CD14-positive monocyte (primary cell): ENCODE measurements at regions not wholly inside any gene's neighbourhood (a gene's known extent, or its start where the extent isn't known, plus 50 kb on each side); places are given as distances from the start of the nearest gene placed in this dataset.

Experiments
- DNase-seq, 3 donors: peaks; one replicate each; pipeline ENCODE4 v3.0.0-alpha.2; 2011 to 2022
- H2AFZ ChIP-seq: 2 replicates; pipeline ENCODE4 v1.6.0; 2012; ENCODE audit warnings: mild to moderate bottlenecking, low read depth, low read length, inconsistent platforms; ENCODE audit not compliant: insufficient read depth, poor library complexity, severe bottlenecking
- H3K27ac ChIP-seq, 2 donors: 1 replicate in 1 of 2; 2 replicates in 1 of 2; pipeline ENCODE4 v1.5.1; 2012 to 2013; ENCODE audit warnings: low read length in 2 of 2, control low read depth in 1 of 2, inconsistent platforms in 1 of 2, low read depth in 1 of 2, mild to moderate bottlenecking in 1 of 2
- H3K27me3 ChIP-seq, 2 donors: one replicate each; pipeline versions ENCODE4 v1.6.0 to v1.6.1; 2011 to 2013; ENCODE audit warnings: low read length in 2 of 2; ENCODE audit not compliant: control insufficient read depth in 2 of 2, insufficient read depth in 2 of 2
- H3K36me3 ChIP-seq, 2 donors: replicated peaks in 1 of 2; 1 replicate in 1 of 2; 2 replicates in 1 of 2; pipeline versions ENCODE4 v1.5.1 to v1.6.1; 2012 to 2013; ENCODE audit warnings: low read length in 2 of 2, control low read depth in 1 of 2, inconsistent platforms in 1 of 2, mild to moderate bottlenecking in 1 of 2; ENCODE audit not compliant: insufficient read depth in 2 of 2, control insufficient read depth in 1 of 2
- H3K4me1 ChIP-seq, 2 donors: 1 replicate in 1 of 2; 2 replicates in 1 of 2; pipeline versions ENCODE4 v1.5.1 to v1.6.1; 2012 to 2013; ENCODE audit warnings: low read length in 2 of 2, control low read depth in 1 of 2, inconsistent platforms in 1 of 2, mild to moderate bottlenecking in 1 of 2, moderate library complexity in 1 of 2; ENCODE audit not compliant: insufficient read depth in 2 of 2, control insufficient read depth in 1 of 2
- H3K4me2 ChIP-seq: replicated peaks from 2 replicates; pipeline ENCODE3; 2012; ENCODE audit warnings: low read length, moderate library complexity, mild to moderate bottlenecking; ENCODE audit not compliant: poor library complexity, severe bottlenecking; ENCODE audit errors: extremely low read depth
- H3K4me3 ChIP-seq, 3 experiments: fragments of 200-600 bp in 1 of 3; sonication (generic) in 1 of 3; replicated peaks in 1 of 3; 1 replicate in 2 of 3; 2 replicates in 1 of 3; pipeline ENCODE4 v1.5.1; 2011 to 2013; ENCODE audit warnings: low read length in 3 of 3, mild to moderate bottlenecking in 3 of 3, control low read depth in 2 of 3, low read depth in 2 of 3, inconsistent platforms in 1 of 3, moderate library complexity in 1 of 3
- H3K79me2 ChIP-seq: 2 replicates; pipeline ENCODE4 v1.6.0; 2012; ENCODE audit warnings: mild to moderate bottlenecking, control low read depth, inconsistent platforms, low read length, moderate library complexity; ENCODE audit not compliant: insufficient read depth
- H3K9ac ChIP-seq: 2 replicates; pipeline ENCODE4 v1.6.0; 2017; ENCODE audit warnings: low read length, mild to moderate bottlenecking; ENCODE audit not compliant: insufficient read depth, poor library complexity, severe bottlenecking
- H3K9me3 ChIP-seq, 2 donors: replicated peaks in 1 of 2; 1 replicate in 1 of 2; 2 replicates in 1 of 2; pipeline versions ENCODE4 v1.5.1 to v1.6.1; 2012 to 2013; ENCODE audit warnings: low read length in 2 of 2, control low read depth in 1 of 2; ENCODE audit not compliant: control insufficient read depth in 1 of 2, insufficient read depth in 1 of 2
- H4K20me1 ChIP-seq: 2 replicates; pipeline ENCODE4 v1.6.0; 2012; ENCODE audit warnings: mild to moderate bottlenecking, low read length, control low read depth, moderate library complexity; ENCODE audit not compliant: insufficient read depth
- H3K27ac Mint-ChIP-seq, 7 donors: one replicate each; pipeline ENCODE4 v1.8.0; 2020; ENCODE audit warnings: mild to moderate bottlenecking in 7 of 7, mixed read lengths in 7 of 7, moderate library complexity in 6 of 7, inconsistent platforms in 2 of 7
- H3K27me3 Mint-ChIP-seq, 3 donors: one replicate each; pipeline ENCODE4 v1.8.0; 2021 to 2022; ENCODE audit warnings: low read depth in 3 of 3, mild to moderate bottlenecking in 3 of 3, mixed read lengths in 3 of 3, moderate library complexity in 3 of 3, inconsistent platforms in 1 of 3
- H3K36me3 Mint-ChIP-seq, 2 donors: one replicate each; pipeline ENCODE4 v1.8.0; 2020; ENCODE audit warnings: mixed read lengths in 2 of 2, inconsistent platforms in 1 of 2, mild to moderate bottlenecking in 1 of 2
- H3K4me1 Mint-ChIP-seq: one replicate; pipeline ENCODE4 v1.8.0; 2020; ENCODE audit warnings: mild to moderate bottlenecking, mixed read lengths
- H3K4me3 Mint-ChIP-seq, 2 donors: one replicate each; pipeline ENCODE4 v1.8.0; 2020; ENCODE audit warnings: mild to moderate bottlenecking in 2 of 2, mixed read lengths in 2 of 2, moderate library complexity in 1 of 2
- H3K9me3 Mint-ChIP-seq, 7 donors: one replicate each; pipeline ENCODE4 v1.8.0; 2020 to 2022; ENCODE audit warnings: mixed read lengths in 7 of 7, mild to moderate bottlenecking in 6 of 7, moderate library complexity in 6 of 7, inconsistent platforms in 2 of 7
- WGBS: methylation state at CpG from one replicate; pipeline ENCODE4 v1.1.5; 2013; ENCODE audit warnings: missing lambda C conversion rate; ENCODE audit not compliant: insufficient coverage; 5-methylcytosine and 5-hydroxymethylcytosine counted together
- intact Hi-C, 2 donors: fragments of 100-400 bp; cut with micrococcal nuclease; formaldehyde crosslinking; loops; one replicate each; pipeline versions ENCODE4 v1.15.0 to v1.15.1; 2023
- TF ChIP-seq, protein P1 (sequence below): fragments of 200-600 bp; IDR thresholded peaks from one replicate; pipeline ENCODE4 v1.8.0; 2022; ENCODE audit warnings: antibody characterized with exemption, mild to moderate bottlenecking

DNA sequence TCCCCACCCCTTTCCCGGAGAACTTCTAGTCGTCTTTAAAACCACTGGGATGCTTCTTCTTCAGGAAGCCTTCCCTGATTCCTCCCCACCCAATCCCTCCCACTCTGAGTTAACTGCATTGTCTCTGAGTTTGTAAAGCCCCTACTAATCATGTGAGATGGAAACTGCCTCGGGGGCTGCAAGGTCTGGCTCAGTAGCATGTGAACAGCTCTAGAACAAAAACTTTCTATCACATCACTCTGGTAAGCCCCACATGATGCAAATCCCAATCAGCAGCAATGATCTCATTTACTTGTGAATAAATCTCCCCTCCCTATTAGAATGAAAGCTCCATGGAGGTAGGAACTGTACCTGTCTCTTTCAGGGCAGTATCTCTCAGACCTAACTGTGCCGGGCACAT lies 141.0 kb upstream of the JUN start:
- H3K4me1 Mint-ChIP-seq: peaks cover 55% of the 10 kb centered on the region
- no peaks in the 10 kb centered on the region for H3K9me3 ChIP-seq
- H3K27ac ChIP-seq: no peak overlapping the region
- H3K27ac Mint-ChIP-seq: no peak overlapping the region
- H3K27me3 ChIP-seq: no peaks in the 10 kb centered on the region
- H4K20me1 ChIP-seq: no peaks in the 10 kb centered on the region
- no peaks in the 10 kb centered on the region for H3K36me3 ChIP-seq
- DNase-seq: no peak
- no peak overlapping the region for H3K9ac ChIP-seq
- no CpG with 5 or more reads among the region's 4 CpGs for WGBS
- intact Hi-C loops: no loop called here
- no peak overlapping the region for H3K4me3 ChIP-seq
- TF ChIP-seq, protein P1, sequence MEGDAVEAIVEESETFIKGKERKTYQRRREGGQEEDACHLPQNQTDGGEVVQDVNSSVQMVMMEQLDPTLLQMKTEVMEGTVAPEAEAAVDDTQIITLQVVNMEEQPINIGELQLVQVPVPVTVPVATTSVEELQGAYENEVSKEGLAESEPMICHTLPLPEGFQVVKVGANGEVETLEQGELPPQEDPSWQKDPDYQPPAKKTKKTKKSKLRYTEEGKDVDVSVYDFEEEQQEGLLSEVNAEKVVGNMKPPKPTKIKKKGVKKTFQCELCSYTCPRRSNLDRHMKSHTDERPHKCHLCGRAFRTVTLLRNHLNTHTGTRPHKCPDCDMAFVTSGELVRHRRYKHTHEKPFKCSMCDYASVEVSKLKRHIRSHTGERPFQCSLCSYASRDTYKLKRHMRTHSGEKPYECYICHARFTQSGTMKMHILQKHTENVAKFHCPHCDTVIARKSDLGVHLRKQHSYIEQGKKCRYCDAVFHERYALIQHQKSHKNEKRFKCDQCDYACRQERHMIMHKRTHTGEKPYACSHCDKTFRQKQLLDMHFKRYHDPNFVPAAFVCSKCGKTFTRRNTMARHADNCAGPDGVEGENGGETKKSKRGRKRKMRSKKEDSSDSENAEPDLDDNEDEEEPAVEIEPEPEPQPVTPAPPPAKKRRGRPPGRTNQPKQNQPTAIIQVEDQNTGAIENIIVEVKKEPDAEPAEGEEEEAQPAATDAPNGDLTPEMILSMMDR: no peak
- peaks cover 0 to 7% (median 7%) of the 10 kb centered on the region in 3 donors for H3K27me3 Mint-ChIP-seq
- H3K9me3 Mint-ChIP-seq: peaks cover 0 to 2% (median 0%) of the 10 kb centered on the region in 7 donors
- H3K4me2 ChIP-seq: no peak overlapping the region
- H3K4me1 ChIP-seq: peaks cover 45 to 54% of the 10 kb centered on the region in 2 donors
- no peak overlapping the region for H3K4me3 Mint-ChIP-seq
- H3K79me2 ChIP-seq: no peaks in the 10 kb centered on the region
- H3K36me3 Mint-ChIP-seq: peaks cover 2% of the 10 kb centered on the region in 2 donors
- no peak overlapping the region for H2AFZ ChIP-seq

DNA sequence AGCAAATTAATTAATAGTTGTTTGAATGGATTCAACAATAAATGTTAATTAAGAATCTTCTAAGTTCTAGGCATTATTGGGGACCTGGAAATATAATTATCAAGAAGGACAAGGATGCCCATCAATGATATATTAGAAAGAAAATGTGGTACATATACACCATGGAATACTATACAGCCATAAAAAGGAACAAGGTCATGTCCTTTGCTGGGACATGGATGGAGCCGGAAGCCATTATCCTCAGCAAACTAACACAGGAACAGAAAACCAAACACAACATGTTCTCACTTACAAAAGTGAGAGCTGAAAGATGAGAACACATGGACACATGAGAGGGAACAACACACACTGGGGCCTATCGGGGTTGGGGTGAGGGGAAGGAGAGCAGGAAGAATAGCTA lies 141.4 kb upstream of the JUN start:
- no peaks in the 10 kb centered on the region for H3K9me3 ChIP-seq
- no peaks in the 10 kb centered on the region for H3K27me3 ChIP-seq
- no peak overlapping the region for H3K9ac ChIP-seq
- TF ChIP-seq, protein P1: no peak
- Mint-ChIP-seq H3K36me3 (peaks cover 2% of the 10 kb centered on the region in 2 donors), H3K4me3 (no peak overlapping the region), H3K9me3 (peaks cover 0 to 2% (median 0%) of the 10 kb centered on the region in 7 donors), H3K27me3 (peaks cover 0 to 7% (median 5%) of the 10 kb centered on the region in 3 donors), H3K4me1 (peaks cover 52% of the 10 kb centered on the region), H3K27ac (peak overlapping the region in 2 of 7 donors; percentile 47 to 71)
- no peak overlapping the region for H2AFZ ChIP-seq
- intact Hi-C loops: no loop called here
- H3K36me3 ChIP-seq: no peaks in the 10 kb centered on the region
- H4K20me1 ChIP-seq: no peaks in the 10 kb centered on the region
- no peak overlapping the region for H3K4me2 ChIP-seq
- no peak overlapping the region for H3K27ac ChIP-seq
- DNase-seq: no peak
- no peak overlapping the region for H3K4me3 ChIP-seq
- no peaks in the 10 kb centered on the region for H3K79me2 ChIP-seq
- peaks cover 41 to 51% of the 10 kb centered on the region in 2 donors for H3K4me1 ChIP-seq
- WGBS: 100% methylated on average over 2 of the region's 2 CpGs
